Lung (tissue), 11 donors: ENCODE measurements at regions not wholly inside any gene's neighbourhood (a gene's known extent, or its start where the extent isn't known, plus 50 kb on each side); places are given as distances from the start of the nearest gene placed in this dataset.

Experiments
- ATAC-seq: fragments of 200-7000 bp; cut with Tn5 transposase; one replicate; pipeline ENCODE4 v1.9.1; 2020; ENCODE audit warnings: moderate number of reproducible peaks; ENCODE audit not compliant: insufficient read depth, low FRiP score
- DNase-seq, 3 donors: peaks; one replicate each; pipeline ENCODE4 v3.0.0-alpha.2; 2013 to 2017
- H3K27ac ChIP-seq, 2 donors: one replicate each; pipeline ENCODE4 v1.5.1; 2013; ENCODE audit warnings: mild to moderate bottlenecking in 2 of 2, moderate library complexity in 2 of 2, control low read depth in 1 of 2, inconsistent platforms in 1 of 2, low read depth in 1 of 2, low read length in 1 of 2
- H3K27me3 ChIP-seq, 3 donors: one replicate each; pipeline ENCODE4 v1.5.1; 2013; ENCODE audit warnings: low read length in 2 of 3; ENCODE audit not compliant: control insufficient read depth in 3 of 3, insufficient read depth in 3 of 3
- H3K36me3 ChIP-seq, 4 donors: one replicate each; pipeline ENCODE4 v1.5.1; 2013; ENCODE audit warnings: low read length in 4 of 4, mild to moderate bottlenecking in 1 of 4, moderate library complexity in 1 of 4; ENCODE audit not compliant: control insufficient read depth in 4 of 4, insufficient read depth in 4 of 4
- H3K4me1 ChIP-seq, 5 donors: one replicate each; pipeline ENCODE4 v1.5.1; 2013; ENCODE audit warnings: low read length in 5 of 5, mild to moderate bottlenecking in 2 of 5, moderate library complexity in 1 of 5; ENCODE audit not compliant: control insufficient read depth in 5 of 5, insufficient read depth in 5 of 5
- H3K4me3 ChIP-seq: one replicate; pipeline ENCODE4 v1.5.1; 2013; ENCODE audit warnings: mild to moderate bottlenecking, control low read depth, moderate library complexity
- H3K9ac ChIP-seq, 2 donors: one replicate each; pipeline ENCODE4 v1.5.1; 2013; ENCODE audit warnings: low read length in 2 of 2, control low read depth in 1 of 2; ENCODE audit not compliant: insufficient read depth in 1 of 2
- H3K9me3 ChIP-seq, 4 donors: one replicate each; pipeline ENCODE4 v1.5.1; 2013; ENCODE audit warnings: low read length in 3 of 4, mild to moderate bottlenecking in 1 of 4, moderate library complexity in 1 of 4; ENCODE audit not compliant: control insufficient read depth in 4 of 4, insufficient read depth in 3 of 4
- CTCF ChIP-seq: IDR thresholded peaks from 2 replicates; pipeline ENCODE4 v1.5.1; 2012; ENCODE audit warnings: mild to moderate bottlenecking; ENCODE audit errors: control extremely low read depth, extremely low read depth
- WGBS, 2 donors: extraction: QIAGEN DNeasy Blood & Tissue Kit; methylation state at CpG; one replicate each; pipeline ENCODE4 v1.1.7; 2013; 5-methylcytosine and 5-hydroxymethylcytosine counted together
- donor health status: control.
- donor health status: control.
- donor health status: Bipolar disorder and iron deficiency.
- donor health status: healthy.
- donor health status: DM: yes; HTN: yes; CAD: no.

- H3K27me3 ChIP-seq, result no peaks in the 10 kb centered on the region
- WGBS, 2 donors, result 63 to 77% methylated on average over 5 of the region's 5 CpGs
- no peak for DNase-seq
- H3K4me1 ChIP-seq, result peaks cover 0 to 10% (median 0%) of the 10 kb centered on the region in 5 donors
- H3K4me3 ChIP-seq, result no peak overlapping the region
- H3K27ac ChIP-seq, result no peak overlapping the region
- ATAC-seq, result no peak
- H3K9ac ChIP-seq, result no peak overlapping the region
- no peaks in the 10 kb centered on the region for H3K36me3 ChIP-seq
- no peak for TF ChIP-seq CTCF
- H3K9me3 ChIP-seq, result peaks cover 0 to 3% (median 0%) of the 10 kb centered on the region in 4 donors
Observed at GRCh38 chr13:47036294-47037008, 139.6 kb upstream of the HTR2A start.

GRCh38 chr13:47033216-47033615, 136.4 kb upstream of the HTR2A start:
- Histone ChIP-seq H3K9ac (no peak overlapping the region), H3K4me1 (peaks cover 0 to 6% (median 0%) of the 10 kb centered on the region in 5 donors), H3K36me3 (no peaks in the 10 kb centered on the region), H3K27me3 (no peaks in the 10 kb centered on the region), H3K9me3 (no peaks in the 10 kb centered on the region), H3K4me3 (no peak overlapping the region), H3K27ac (no peak overlapping the region)
- DNase-seq (no peak), ATAC-seq (no peak)
- 67 to 77% methylated on average over 2 of the region's 2 CpGs for WGBS, 2 donors
- TF ChIP-seq CTCF, result no peak

DNA sequence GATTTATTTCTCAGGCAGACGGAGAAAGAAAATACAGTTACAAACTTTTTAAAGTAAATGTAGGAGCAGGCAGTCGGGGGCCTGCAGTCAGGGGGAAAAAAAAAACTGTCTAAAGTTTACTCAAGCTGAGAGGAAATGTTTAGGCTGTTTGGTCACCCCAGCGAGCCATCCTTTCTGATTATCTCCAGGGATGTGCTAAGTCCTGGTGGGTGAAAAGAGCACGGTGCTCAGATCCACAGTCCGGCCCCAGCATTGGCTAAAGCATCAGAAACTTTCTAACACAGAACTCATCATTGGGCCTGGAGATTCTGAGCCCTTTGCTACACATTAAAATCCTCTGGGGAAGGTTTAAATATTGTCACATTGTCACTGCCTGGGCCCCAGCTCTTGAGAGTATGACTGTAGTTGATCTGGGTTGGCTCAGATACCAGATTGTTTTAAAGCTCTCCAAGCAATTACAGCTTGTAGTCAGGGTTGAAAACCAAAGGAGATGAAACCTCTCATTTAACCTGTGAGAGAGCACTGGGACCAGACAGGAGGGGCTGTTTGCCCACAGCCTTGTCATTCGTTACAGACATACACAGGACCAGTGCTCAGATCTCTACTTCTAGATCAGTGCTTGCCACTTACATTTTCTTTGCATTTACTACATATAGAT, 131.1 kb upstream of the HTR2A start:
- WGBS, 2 donors, result 63 to 73% methylated on average over 6 of the region's 6 CpGs
- TF ChIP-seq CTCF, result no peak
- ATAC-seq (no peak), DNase-seq (no peak)
- Histone ChIP-seq H3K4me1 (peaks cover 0 to 8% (median 0%) of the 10 kb centered on the region in 5 donors), H3K36me3 (no peaks in the 10 kb centered on the region), H3K9ac (no peak overlapping the region), H3K9me3 (no peaks in the 10 kb centered on the region), H3K4me3 (no peak overlapping the region), H3K27ac (no peak overlapping the region), H3K27me3 (no peaks in the 10 kb centered on the region)
